GM23338 (cell line): ENCODE measurements at regions not wholly inside any gene's neighbourhood (a gene's known extent, or its start where the extent isn't known, plus 50 kb on each side); places are given as distances from the start of the nearest gene placed in this dataset.

Experiments
- ATAC-seq: fragments of 200-7000 bp; cut with Tn5 transposase; 3 replicates; pipeline ENCODE4 v1.9.1; 2020
- DNase-seq: peaks from one replicate; pipeline ENCODE4 v3.0.0-alpha.2; 2015; ENCODE audit warnings: low spot score
- H2AFZ ChIP-seq: fragments of 200-600 bp; sonication (generic); 2 replicates; pipeline ENCODE4 v1.8.0; 2016; ENCODE audit warnings: antibody characterized with exemption, mild to moderate bottlenecking, moderate library complexity
- H3F3A ChIP-seq: fragments of 200-600 bp; sonication (generic); replicated peaks from 2 replicates; pipeline ENCODE4 v1.8.0; 2017; ENCODE audit warnings: antibody characterized with exemption, mixed run types, low read depth
- H3K27ac ChIP-seq: fragments of 200-600 bp; sonication (generic); 2 replicates; pipeline ENCODE4 v1.6.1; 2016; ENCODE audit warnings: low read depth
- H3K27me3 ChIP-seq: fragments of 200-600 bp; sonication (generic); 2 replicates; pipeline ENCODE4 v1.8.0; 2016; ENCODE audit warnings: mild to moderate bottlenecking, mixed run types, moderate library complexity; ENCODE audit not compliant: insufficient read depth
- H3K36me3 ChIP-seq: fragments of 200-600 bp; sonication (generic); 2 replicates; pipeline ENCODE4 v1.8.0; 2016; ENCODE audit warnings: mild to moderate bottlenecking; ENCODE audit not compliant: insufficient read depth
- H3K4me1 ChIP-seq: fragments of 200-600 bp; sonication (generic); 2 replicates; pipeline ENCODE4 v1.8.0; 2016; ENCODE audit warnings: mild to moderate bottlenecking, moderate library complexity; ENCODE audit not compliant: insufficient read depth
- H3K4me2 ChIP-seq: fragments of 200-600 bp; sonication (generic); 2 replicates; pipeline ENCODE4 v1.7.1; 2017; ENCODE audit warnings: mixed run types
- H3K4me3 ChIP-seq: fragments of 200-600 bp; sonication (generic); 2 replicates; pipeline ENCODE4 v1.6.1; 2016; ENCODE audit warnings: mixed run types
- H3K79me2 ChIP-seq: fragments of 200-600 bp; sonication (generic); replicated peaks from 2 replicates; pipeline ENCODE4 v1.8.0; 2017; ENCODE audit warnings: mild to moderate bottlenecking; ENCODE audit not compliant: insufficient read depth
- H3K9me2 ChIP-seq: fragments of 200-600 bp; sonication (generic); 2 replicates; pipeline ENCODE4 v1.8.0; 2017; ENCODE audit not compliant: insufficient read depth
- H4K20me1 ChIP-seq: fragments of 200-600 bp; sonication (generic); replicated peaks from 2 replicates; pipeline ENCODE4 v1.8.0; 2017; ENCODE audit warnings: mild to moderate bottlenecking; ENCODE audit not compliant: insufficient read depth
- H3K27ac Mint-ChIP-seq: 2 replicates; pipeline ENCODE4 v1.8.0; 2020; ENCODE audit warnings: inconsistent platforms, mild to moderate bottlenecking, moderate library complexity, mixed read lengths
- H3K27me3 Mint-ChIP-seq: 3 replicates; pipeline ENCODE4 v1.8.0; 2022; ENCODE audit warnings: low read depth, mild to moderate bottlenecking, moderate library complexity, mixed read lengths, inconsistent platforms; ENCODE audit not compliant: insufficient read depth, poor library complexity
- H3K36me3 Mint-ChIP-seq: 3 replicates; pipeline ENCODE4 v1.8.0; 2021; ENCODE audit warnings: low read depth, mild to moderate bottlenecking, inconsistent platforms, moderate library complexity, mixed read lengths
- H3K4me1 Mint-ChIP-seq: 3 replicates; pipeline ENCODE4 v1.8.0; 2020; ENCODE audit warnings: mild to moderate bottlenecking, inconsistent platforms, mixed read lengths
- H3K4me3 Mint-ChIP-seq: 3 replicates; pipeline ENCODE4 v1.8.0; 2021; ENCODE audit warnings: moderate library complexity, mild to moderate bottlenecking, inconsistent platforms, mixed read lengths
- H3K9me3 Mint-ChIP-seq: 3 replicates; pipeline ENCODE4 v1.8.0; 2020; ENCODE audit warnings: moderate library complexity, mild to moderate bottlenecking, inconsistent platforms, mixed read lengths
- CREB1 ChIP-seq: fragments of 250-450 bp; sonication (Bioruptor Pico); IDR thresholded peaks from 2 replicates; pipeline ENCODE4 v1.5.0; 2020; ENCODE audit warnings: low read depth, mild to moderate bottlenecking, moderate library complexity
- EZH2 ChIP-seq: fragments of 200-600 bp; sonication (generic); IDR thresholded peaks from one replicate; pipeline ENCODE4 v1.8.0; 2017; ENCODE audit warnings: antibody characterized with exemption, mild to moderate bottlenecking, low read depth; ENCODE audit not compliant: unreplicated experiment
- EZH2phosphoT487 ChIP-seq: fragments of 200-600 bp; sonication (generic); IDR thresholded peaks from one replicate; pipeline ENCODE4 v1.8.1; 2018; ENCODE audit warnings: antibody characterized with exemption; ENCODE audit not compliant: unreplicated experiment
- JUNB ChIP-seq: IDR thresholded peaks from one replicate; pipeline ENCODE4 v1.6.1; 2016; ENCODE audit warnings: antibody characterized with exemption; ENCODE audit not compliant: unreplicated experiment
- NANOG ChIP-seq: IDR thresholded peaks from 2 replicates; pipeline ENCODE4 v1.6.1; 2016; ENCODE audit warnings: antibody characterized with exemption, borderline replicate concordance
- POLR2AphosphoS5 ChIP-seq: IDR thresholded peaks from 2 replicates; pipeline ENCODE4 v1.6.1; 2016; ENCODE audit warnings: antibody characterized with exemption, low read depth
- STAT1 ChIP-seq: IDR thresholded peaks from one replicate; pipeline ENCODE4 v1.6.1; 2016; ENCODE audit warnings: antibody characterized with exemption; ENCODE audit not compliant: unreplicated experiment
- ZNF114 ChIP-seq: fragments of 250-450 bp; sonication (Bioruptor Pico); IDR thresholded peaks from 2 replicates; pipeline ENCODE4 v1.5.0; 2020; ENCODE audit warnings: mild to moderate bottlenecking, moderate library complexity
- ZNF331 ChIP-seq: fragments of 250-450 bp; sonication (Bioruptor Pico); IDR thresholded peaks from 2 replicates; pipeline ENCODE4 v1.5.0; 2020; ENCODE audit warnings: low read depth, mild to moderate bottlenecking, moderate library complexity
- TF ChIP-seq, protein P1 (sequence below): IDR thresholded peaks from 2 replicates; pipeline ENCODE4 v1.6.1; 2016; ENCODE audit warnings: antibody characterized with exemption
- TF ChIP-seq, protein P2 (sequence below), 2 experiments: fragments of 200-600 bp in 1 of 2; sonication (generic) in 1 of 2; conservative IDR thresholded peaks; 2 replicates each; pipeline versions ENCODE4 v1.5.1 to v1.6.1; 2016 to 2017; ENCODE audit warnings: antibody characterized with exemption in 2 of 2, low read depth in 2 of 2, mild to moderate bottlenecking in 2 of 2, moderate library complexity in 1 of 2
- TF ChIP-seq, protein P3 (sequence below): IDR thresholded peaks from one replicate; pipeline ENCODE4 v1.6.1; 2018; ENCODE audit warnings: antibody characterized with exemption; ENCODE audit not compliant: unreplicated experiment

DNA sequence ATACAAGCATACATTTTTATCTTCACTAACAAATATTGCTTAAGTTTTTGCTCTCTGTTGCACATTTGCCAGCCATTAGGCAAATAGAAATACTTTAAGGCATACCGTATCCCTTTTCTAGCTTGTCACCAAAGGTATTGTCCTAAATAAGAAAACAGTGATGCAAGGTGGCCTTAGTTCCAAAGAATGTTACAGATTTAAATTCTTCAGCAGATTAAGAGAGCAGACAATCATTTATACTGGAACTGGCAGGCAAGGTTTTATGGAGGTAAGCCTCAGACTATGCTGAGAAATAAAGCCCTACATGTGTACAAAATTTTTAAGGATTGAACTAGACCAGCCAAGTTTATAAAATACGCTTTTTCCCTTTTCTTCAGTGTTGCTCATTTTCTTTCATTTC is 247.8 kb downstream of the IZUMO3 start:
- H3K79me2 ChIP-seq = no peaks in the 10 kb centered on the region
- H3K4me2 ChIP-seq = no peak overlapping the region
- H3K4me1 ChIP-seq = peaks cover 16% of the 10 kb centered on the region
- Mint-ChIP-seq H3K27ac (no peak overlapping the region), H3K9me3 (no peaks in the 10 kb centered on the region), H3K36me3 (no peaks in the 10 kb centered on the region), H3K27me3 (no peaks in the 10 kb centered on the region), H3K4me1 (peaks cover 19% of the 10 kb centered on the region), H3K4me3 (no peak overlapping the region)
- no peak overlapping the region for H3K27ac ChIP-seq
- no peak overlapping the region for H3K4me3 ChIP-seq
- no peaks in the 10 kb centered on the region for H3F3A ChIP-seq
- 0 out of 2 replicates have a peak, but pooled peaks cover 3% of the 10 kb centered on the region for H3K9me2 ChIP-seq
- H3K36me3 ChIP-seq = no peaks in the 10 kb centered on the region
- H3K27me3 ChIP-seq = no peaks in the 10 kb centered on the region
- DNase-seq (no peak), ATAC-seq (no peak)
- H2AFZ ChIP-seq = no peak overlapping the region
- no peaks in the 10 kb centered on the region for H4K20me1 ChIP-seq
- TF ChIP-seq POLR2AphosphoS5 = no peak
- no peak for TF ChIP-seq EZH2phosphoT487
- TF ChIP-seq, protein P1, sequence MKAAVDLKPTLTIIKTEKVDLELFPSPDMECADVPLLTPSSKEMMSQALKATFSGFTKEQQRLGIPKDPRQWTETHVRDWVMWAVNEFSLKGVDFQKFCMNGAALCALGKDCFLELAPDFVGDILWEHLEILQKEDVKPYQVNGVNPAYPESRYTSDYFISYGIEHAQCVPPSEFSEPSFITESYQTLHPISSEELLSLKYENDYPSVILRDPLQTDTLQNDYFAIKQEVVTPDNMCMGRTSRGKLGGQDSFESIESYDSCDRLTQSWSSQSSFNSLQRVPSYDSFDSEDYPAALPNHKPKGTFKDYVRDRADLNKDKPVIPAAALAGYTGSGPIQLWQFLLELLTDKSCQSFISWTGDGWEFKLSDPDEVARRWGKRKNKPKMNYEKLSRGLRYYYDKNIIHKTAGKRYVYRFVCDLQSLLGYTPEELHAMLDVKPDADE = no peak
- no peak for TF ChIP-seq JUNB
- no peak for TF ChIP-seq ZNF114 (CRISPR knock-in tag)
- TF ChIP-seq NANOG = no peak
- TF ChIP-seq, protein P2, sequence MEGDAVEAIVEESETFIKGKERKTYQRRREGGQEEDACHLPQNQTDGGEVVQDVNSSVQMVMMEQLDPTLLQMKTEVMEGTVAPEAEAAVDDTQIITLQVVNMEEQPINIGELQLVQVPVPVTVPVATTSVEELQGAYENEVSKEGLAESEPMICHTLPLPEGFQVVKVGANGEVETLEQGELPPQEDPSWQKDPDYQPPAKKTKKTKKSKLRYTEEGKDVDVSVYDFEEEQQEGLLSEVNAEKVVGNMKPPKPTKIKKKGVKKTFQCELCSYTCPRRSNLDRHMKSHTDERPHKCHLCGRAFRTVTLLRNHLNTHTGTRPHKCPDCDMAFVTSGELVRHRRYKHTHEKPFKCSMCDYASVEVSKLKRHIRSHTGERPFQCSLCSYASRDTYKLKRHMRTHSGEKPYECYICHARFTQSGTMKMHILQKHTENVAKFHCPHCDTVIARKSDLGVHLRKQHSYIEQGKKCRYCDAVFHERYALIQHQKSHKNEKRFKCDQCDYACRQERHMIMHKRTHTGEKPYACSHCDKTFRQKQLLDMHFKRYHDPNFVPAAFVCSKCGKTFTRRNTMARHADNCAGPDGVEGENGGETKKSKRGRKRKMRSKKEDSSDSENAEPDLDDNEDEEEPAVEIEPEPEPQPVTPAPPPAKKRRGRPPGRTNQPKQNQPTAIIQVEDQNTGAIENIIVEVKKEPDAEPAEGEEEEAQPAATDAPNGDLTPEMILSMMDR (conservative IDR thresholded peaks at IDR 0.05; ENCODE audit: low read depth in 2 of 2) = no peak
- TF ChIP-seq EZH2 = no peak
- TF ChIP-seq, protein P3, sequence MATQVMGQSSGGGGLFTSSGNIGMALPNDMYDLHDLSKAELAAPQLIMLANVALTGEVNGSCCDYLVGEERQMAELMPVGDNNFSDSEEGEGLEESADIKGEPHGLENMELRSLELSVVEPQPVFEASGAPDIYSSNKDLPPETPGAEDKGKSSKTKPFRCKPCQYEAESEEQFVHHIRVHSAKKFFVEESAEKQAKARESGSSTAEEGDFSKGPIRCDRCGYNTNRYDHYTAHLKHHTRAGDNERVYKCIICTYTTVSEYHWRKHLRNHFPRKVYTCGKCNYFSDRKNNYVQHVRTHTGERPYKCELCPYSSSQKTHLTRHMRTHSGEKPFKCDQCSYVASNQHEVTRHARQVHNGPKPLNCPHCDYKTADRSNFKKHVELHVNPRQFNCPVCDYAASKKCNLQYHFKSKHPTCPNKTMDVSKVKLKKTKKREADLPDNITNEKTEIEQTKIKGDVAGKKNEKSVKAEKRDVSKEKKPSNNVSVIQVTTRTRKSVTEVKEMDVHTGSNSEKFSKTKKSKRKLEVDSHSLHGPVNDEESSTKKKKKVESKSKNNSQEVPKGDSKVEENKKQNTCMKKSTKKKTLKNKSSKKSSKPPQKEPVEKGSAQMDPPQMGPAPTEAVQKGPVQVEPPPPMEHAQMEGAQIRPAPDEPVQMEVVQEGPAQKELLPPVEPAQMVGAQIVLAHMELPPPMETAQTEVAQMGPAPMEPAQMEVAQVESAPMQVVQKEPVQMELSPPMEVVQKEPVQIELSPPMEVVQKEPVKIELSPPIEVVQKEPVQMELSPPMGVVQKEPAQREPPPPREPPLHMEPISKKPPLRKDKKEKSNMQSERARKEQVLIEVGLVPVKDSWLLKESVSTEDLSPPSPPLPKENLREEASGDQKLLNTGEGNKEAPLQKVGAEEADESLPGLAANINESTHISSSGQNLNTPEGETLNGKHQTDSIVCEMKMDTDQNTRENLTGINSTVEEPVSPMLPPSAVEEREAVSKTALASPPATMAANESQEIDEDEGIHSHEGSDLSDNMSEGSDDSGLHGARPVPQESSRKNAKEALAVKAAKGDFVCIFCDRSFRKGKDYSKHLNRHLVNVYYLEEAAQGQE = no peak
- TF ChIP-seq ZNF331 (CRISPR knock-in tag) = no peak

DNA sequence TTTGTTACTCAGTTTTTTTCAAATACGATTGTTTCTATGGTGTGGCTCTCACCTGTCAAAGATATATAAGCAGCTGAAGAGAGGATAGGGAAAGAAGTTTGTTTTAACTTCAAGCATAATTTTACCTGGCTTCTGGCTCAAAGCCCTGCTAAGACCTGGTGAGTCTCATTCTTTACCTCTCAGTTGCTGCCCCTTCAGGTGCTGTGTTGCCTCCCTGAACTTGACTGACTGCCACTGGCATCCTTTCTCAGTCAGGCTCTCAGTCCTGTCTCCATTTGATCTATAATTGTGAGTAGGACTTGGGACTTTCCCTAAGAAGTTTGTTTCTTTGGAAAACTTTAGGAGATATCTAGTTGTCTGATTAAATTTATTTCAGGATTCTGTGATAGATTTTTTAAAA is 249.6 kb downstream of the IZUMO3 start:
- no peak overlapping the region; the same call in 1 of the 2 replicates for H2AFZ ChIP-seq
- 0 out of 2 replicates have a peak, but pooled peaks cover 3% of the 10 kb centered on the region for H3K9me2 ChIP-seq
- ATAC-seq (peak; percentile 64), DNase-seq (no peak)
- Mint-ChIP-seq H3K9me3 (peaks cover 15% of the 10 kb centered on the region), H3K4me1 (peaks cover 28% of the 10 kb centered on the region), H3K4me3 (no peak overlapping the region), H3K36me3 (peaks cover 15% of the 10 kb centered on the region), H3K27ac (no peak overlapping the region), H3K27me3 (no peaks in the 10 kb centered on the region)
- no peaks in the 10 kb centered on the region for H3K27me3 ChIP-seq
- peaks cover 22% of the 10 kb centered on the region for H3K4me1 ChIP-seq
- no peak overlapping the region for H3K27ac ChIP-seq
- H3K79me2 ChIP-seq = no peaks in the 10 kb centered on the region
- no peaks in the 10 kb centered on the region for H3K36me3 ChIP-seq
- no peaks in the 10 kb centered on the region for H4K20me1 ChIP-seq
- no peaks in the 10 kb centered on the region for H3F3A ChIP-seq
- no peak overlapping the region for H3K4me3 ChIP-seq
- H3K4me2 ChIP-seq = no peak overlapping the region
- TF ChIP-seq EZH2phosphoT487 (no peak), EZH2 (no peak), ZNF114 (CRISPR knock-in tag) (no peak), ZNF331 (CRISPR knock-in tag) (no peak), CREB1 (CRISPR knock-in tag) (no peak), STAT1 (no peak), JUNB (no peak), NANOG (no peak), POLR2AphosphoS5 (no peak)
- TF ChIP-seq, protein P1 = no peak
- TF ChIP-seq, protein P2 (conservative IDR thresholded peaks at IDR 0.05; ENCODE audit: low read depth in 2 of 2) = no peak
